ENCODE measurements at regions not wholly inside any gene's neighbourhood (a gene's known extent, or its start where the extent isn't known, plus 50 kb on each side); places are given as distances from the start of the nearest gene placed in this dataset.

DNA sequence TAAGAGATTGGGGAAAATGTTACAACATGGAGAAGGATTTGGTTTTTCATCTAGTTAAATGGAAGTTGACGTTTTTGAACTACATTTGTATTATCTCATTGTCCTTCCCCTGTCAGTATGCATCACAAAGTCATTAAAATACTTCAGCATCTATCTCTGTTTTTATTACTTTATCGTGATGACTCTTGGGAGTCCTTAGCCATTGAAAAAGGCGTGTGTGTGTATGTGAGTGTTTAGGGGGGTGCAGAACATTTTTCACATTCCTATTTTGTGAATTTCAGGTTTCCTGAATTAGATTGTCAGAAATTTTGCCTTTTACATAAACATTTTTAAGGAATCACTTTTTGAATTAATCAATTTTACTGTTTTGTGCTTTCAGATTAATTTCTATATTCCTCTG is 360.6 kb upstream of the SGO1 start:
- TF ChIP-seq ZNF391 (tag by site-specific recombination; IDR thresholded peaks at IDR 0.05; ENCODE audit: borderline replicate concordance, low read depth), result no peak
- TF ChIP-seq, protein P1, sequence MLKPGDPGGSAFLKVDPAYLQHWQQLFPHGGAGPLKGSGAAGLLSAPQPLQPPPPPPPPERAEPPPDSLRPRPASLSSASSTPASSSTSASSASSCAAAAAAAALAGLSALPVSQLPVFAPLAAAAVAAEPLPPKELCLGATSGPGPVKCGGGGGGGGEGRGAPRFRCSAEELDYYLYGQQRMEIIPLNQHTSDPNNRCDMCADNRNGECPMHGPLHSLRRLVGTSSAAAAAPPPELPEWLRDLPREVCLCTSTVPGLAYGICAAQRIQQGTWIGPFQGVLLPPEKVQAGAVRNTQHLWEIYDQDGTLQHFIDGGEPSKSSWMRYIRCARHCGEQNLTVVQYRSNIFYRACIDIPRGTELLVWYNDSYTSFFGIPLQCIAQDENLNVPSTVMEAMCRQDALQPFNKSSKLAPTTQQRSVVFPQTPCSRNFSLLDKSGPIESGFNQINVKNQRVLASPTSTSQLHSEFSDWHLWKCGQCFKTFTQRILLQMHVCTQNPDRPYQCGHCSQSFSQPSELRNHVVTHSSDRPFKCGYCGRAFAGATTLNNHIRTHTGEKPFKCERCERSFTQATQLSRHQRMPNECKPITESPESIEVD (tag by site-specific recombination; IDR thresholded peaks at IDR 0.05), result no peak
- TF ChIP-seq, protein P2, sequence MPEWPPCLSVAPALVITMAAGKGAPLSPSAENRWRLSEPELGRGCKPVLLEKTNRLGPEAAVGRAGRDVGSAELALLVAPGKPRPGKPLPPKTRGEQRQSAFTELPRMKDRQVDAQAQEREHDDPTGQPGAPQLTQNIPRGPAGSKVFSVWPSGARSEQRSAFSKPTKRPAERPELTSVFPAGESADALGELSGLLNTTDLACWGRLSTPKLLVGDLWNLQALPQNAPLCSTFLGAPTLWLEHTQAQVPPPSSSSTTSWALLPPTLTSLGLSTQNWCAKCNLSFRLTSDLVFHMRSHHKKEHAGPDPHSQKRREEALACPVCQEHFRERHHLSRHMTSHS (tag by site-specific recombination; IDR thresholded peaks at IDR 0.05), result no peak
- no peak for TF ChIP-seq ZNF544 (tag by site-specific recombination; IDR thresholded peaks at IDR 0.05)
- TF ChIP-seq ZNF76 (tag by site-specific recombination; IDR thresholded peaks at IDR 0.05; ENCODE audit: borderline replicate concordance, low read depth), result no peak
- no peak for TF ChIP-seq MEIS1 (CRISPR knock-in tag; IDR thresholded peaks at IDR 0.05; ENCODE audit: borderline replicate concordance)
- TF ChIP-seq, protein P3, sequence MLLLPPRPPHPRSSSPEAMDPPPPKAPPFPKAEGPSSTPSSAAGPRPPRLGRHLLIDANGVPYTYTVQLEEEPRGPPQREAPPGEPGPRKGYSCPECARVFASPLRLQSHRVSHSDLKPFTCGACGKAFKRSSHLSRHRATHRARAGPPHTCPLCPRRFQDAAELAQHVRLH (tag by site-specific recombination; IDR thresholded peaks at IDR 0.05), result no peak
- no peak for TF ChIP-seq ZNF10 (tag by site-specific recombination; IDR thresholded peaks at IDR 0.05)
- TF ChIP-seq, protein P4, sequence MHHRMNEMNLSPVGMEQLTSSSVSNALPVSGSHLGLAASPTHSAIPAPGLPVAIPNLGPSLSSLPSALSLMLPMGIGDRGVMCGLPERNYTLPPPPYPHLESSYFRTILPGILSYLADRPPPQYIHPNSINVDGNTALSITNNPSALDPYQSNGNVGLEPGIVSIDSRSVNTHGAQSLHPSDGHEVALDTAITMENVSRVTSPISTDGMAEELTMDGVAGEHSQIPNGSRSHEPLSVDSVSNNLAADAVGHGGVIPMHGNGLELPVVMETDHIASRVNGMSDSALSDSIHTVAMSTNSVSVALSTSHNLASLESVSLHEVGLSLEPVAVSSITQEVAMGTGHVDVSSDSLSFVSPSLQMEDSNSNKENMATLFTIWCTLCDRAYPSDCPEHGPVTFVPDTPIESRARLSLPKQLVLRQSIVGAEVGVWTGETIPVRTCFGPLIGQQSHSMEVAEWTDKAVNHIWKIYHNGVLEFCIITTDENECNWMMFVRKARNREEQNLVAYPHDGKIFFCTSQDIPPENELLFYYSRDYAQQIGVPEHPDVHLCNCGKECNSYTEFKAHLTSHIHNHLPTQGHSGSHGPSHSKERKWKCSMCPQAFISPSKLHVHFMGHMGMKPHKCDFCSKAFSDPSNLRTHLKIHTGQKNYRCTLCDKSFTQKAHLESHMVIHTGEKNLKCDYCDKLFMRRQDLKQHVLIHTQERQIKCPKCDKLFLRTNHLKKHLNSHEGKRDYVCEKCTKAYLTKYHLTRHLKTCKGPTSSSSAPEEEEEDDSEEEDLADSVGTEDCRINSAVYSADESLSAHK (tag by site-specific recombination; IDR thresholded peaks at IDR 0.05), result no peak
- TF ChIP-seq ZNF423 (tag by site-specific recombination; IDR thresholded peaks at IDR 0.05), result no peak
- no peak for TF ChIP-seq ZBTB20 (tag by site-specific recombination; IDR thresholded peaks at IDR 0.05)
- no peak for TF ChIP-seq FEZF1 (tag by site-specific recombination; IDR thresholded peaks at IDR 0.05)
- no peak for TF ChIP-seq OSR2 (tag by site-specific recombination; IDR thresholded peaks at IDR 0.05)
- TF ChIP-seq, protein P5, sequence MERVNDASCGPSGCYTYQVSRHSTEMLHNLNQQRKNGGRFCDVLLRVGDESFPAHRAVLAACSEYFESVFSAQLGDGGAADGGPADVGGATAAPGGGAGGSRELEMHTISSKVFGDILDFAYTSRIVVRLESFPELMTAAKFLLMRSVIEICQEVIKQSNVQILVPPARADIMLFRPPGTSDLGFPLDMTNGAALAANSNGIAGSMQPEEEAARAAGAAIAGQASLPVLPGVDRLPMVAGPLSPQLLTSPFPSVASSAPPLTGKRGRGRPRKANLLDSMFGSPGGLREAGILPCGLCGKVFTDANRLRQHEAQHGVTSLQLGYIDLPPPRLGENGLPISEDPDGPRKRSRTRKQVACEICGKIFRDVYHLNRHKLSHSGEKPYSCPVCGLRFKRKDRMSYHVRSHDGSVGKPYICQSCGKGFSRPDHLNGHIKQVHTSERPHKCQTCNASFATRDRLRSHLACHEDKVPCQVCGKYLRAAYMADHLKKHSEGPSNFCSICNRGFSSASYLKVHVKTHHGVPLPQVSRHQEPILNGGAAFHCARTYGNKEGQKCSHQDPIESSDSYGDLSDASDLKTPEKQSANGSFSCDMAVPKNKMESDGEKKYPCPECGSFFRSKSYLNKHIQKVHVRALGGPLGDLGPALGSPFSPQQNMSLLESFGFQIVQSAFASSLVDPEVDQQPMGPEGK (tag by site-specific recombination; IDR thresholded peaks at IDR 0.05), result no peak
- TF ChIP-seq ZNF132 (tag by site-specific recombination; IDR thresholded peaks at IDR 0.05; ENCODE audit: borderline replicate concordance), result no peak
- TF ChIP-seq ZNF843 (tag by site-specific recombination; IDR thresholded peaks at IDR 0.05), result no peak
- no peak for TF ChIP-seq YY1 (tag by site-specific recombination; IDR thresholded peaks at IDR 0.05)
- TF ChIP-seq ZFP69B (tag by site-specific recombination; IDR thresholded peaks at IDR 0.05), result no peak
- ChIA-PET POLR2A (no interaction called here), CTCF (no interaction called here)
- H3K27ac ChIP-seq (ENCODE audit: extremely low read depth, low read depth, low read length), result no peak overlapping the region
- no peaks in the 10 kb centered on the region for H3K9me3 ChIP-seq (ENCODE audit: control insufficient read depth, insufficient read depth, low read depth, low read length)
- H3K36me3 ChIP-seq (ENCODE audit: control insufficient read depth in 2 of 2, insufficient read depth in 1 of 2, low read length in 2 of 2), result no peaks in the 10 kb centered on the region
- H3K4me3 ChIP-seq (ENCODE audit: low read depth, low read length), result no peak overlapping the region
- no peaks in the 10 kb centered on the region for H3K4me1 ChIP-seq (ENCODE audit: control insufficient read depth, insufficient read depth, low read length)

DNA sequence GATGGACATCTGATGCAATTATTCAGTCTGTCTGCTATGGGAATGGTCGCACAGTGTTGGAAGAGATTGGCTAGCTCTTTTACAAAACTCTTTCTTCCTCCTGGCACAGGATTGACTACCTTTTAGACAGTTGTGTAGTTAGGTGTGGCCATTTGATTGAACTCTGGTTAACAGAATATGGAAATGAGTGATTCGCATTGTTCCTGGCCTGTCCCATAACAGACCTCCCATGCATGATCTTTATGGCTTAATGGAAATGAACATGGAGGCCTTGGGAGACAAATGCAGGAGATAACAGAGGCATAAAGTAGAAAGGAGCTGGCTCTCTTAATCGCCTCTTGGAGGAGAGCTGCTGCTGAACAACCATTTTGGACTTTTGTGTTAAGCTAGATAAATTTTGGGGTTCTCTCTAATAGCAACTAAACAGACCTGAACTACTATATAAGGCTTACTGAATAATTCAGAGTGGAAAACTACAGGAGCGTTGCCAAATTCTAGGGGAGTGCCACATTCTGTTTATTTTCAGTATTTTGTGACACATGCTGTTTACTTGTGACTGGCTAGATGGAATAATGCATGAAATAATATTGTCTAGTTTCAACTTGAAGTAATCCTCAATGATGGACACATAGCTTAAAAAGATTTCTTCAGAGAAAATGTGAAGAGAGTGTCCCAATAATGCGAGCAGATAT is 357.7 kb upstream of the SGO1 start:
- ChIA-PET CTCF (no interaction called here), POLR2A (no interaction called here)
- no peaks in the 10 kb centered on the region for H3K9me3 ChIP-seq (ENCODE audit: control insufficient read depth, insufficient read depth, low read depth, low read length)
- H3K4me1 ChIP-seq (ENCODE audit: control insufficient read depth, insufficient read depth, low read length), result no peaks in the 10 kb centered on the region
- no peak overlapping the region for H3K27ac ChIP-seq (ENCODE audit: extremely low read depth, low read depth, low read length)
- no peak overlapping the region for H3K4me3 ChIP-seq (ENCODE audit: low read depth, low read length)
- H3K36me3 ChIP-seq (ENCODE audit: control insufficient read depth in 2 of 2, insufficient read depth in 1 of 2, low read length in 2 of 2), result no peaks in the 10 kb centered on the region
- TF ChIP-seq ZIC2 (tag by site-specific recombination; IDR thresholded peaks at IDR 0.05) (no peak), ZNF768 (tag by site-specific recombination; IDR thresholded peaks at IDR 0.05) (no peak), ZNF510 (tag by site-specific recombination; IDR thresholded peaks at IDR 0.05; ENCODE audit: insufficient replicate concordance) (no peak), ZFHX2 (tag by site-specific recombination; conservative IDR thresholded peaks at IDR 0.05) (no peak), ZNF621 (tag by site-specific recombination; IDR thresholded peaks at IDR 0.05) (no peak), ZNF394 (tag by site-specific recombination; IDR thresholded peaks at IDR 0.05; ENCODE audit: borderline replicate concordance) (no peak)
- TF ChIP-seq, protein P6, sequence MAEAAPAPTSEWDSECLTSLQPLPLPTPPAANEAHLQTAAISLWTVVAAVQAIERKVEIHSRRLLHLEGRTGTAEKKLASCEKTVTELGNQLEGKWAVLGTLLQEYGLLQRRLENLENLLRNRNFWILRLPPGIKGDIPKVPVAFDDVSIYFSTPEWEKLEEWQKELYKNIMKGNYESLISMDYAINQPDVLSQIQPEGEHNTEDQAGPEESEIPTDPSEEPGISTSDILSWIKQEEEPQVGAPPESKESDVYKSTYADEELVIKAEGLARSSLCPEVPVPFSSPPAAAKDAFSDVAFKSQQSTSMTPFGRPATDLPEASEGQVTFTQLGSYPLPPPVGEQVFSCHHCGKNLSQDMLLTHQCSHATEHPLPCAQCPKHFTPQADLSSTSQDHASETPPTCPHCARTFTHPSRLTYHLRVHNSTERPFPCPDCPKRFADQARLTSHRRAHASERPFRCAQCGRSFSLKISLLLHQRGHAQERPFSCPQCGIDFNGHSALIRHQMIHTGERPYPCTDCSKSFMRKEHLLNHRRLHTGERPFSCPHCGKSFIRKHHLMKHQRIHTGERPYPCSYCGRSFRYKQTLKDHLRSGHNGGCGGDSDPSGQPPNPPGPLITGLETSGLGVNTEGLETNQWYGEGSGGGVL (tag by site-specific recombination; IDR thresholded peaks at IDR 0.05), result no peak
